Psoas muscle (tissue), 7 donors: ENCODE measurements at regions not wholly inside any gene's neighbourhood (a gene's known extent, or its start where the extent isn't known, plus 50 kb on each side); places are given as distances from the start of the nearest gene placed in this dataset.
A peak's percentile ranks its signal among the peaks of the same experiment; 100 is the strongest.

Source experiments
- ATAC-seq, 4 donors: fragments of 200-7000 bp; cut with Tn5 transposase; one replicate each; pipeline ENCODE4 v1.9.1; 2020; ENCODE audit warnings: moderate library complexity in 3 of 4, mild to moderate bottlenecking in 2 of 4
- DNase-seq, 2 donors: peaks; one replicate each; pipeline ENCODE4 v3.0.0-alpha.2; 2020
- H3K27ac ChIP-seq: fragments of 200-600 bp; one replicate; pipeline ENCODE4 v1.8.0; 2022
- H3K27me3 ChIP-seq, 3 donors: fragments of 200-600 bp in 1 of 3; one replicate each; pipeline versions ENCODE4 v1.6.1 to v1.8.0; 2013 to 2022; ENCODE audit warnings: low read length in 2 of 3, mild to moderate bottlenecking in 2 of 3, moderate library complexity in 1 of 3; ENCODE audit not compliant: insufficient read depth in 3 of 3
- H3K36me3 ChIP-seq, 2 donors: fragments of 200-600 bp in 1 of 2; one replicate each; pipeline versions ENCODE4 v1.6.1 to v1.8.0; 2013 to 2022; ENCODE audit warnings: low read depth in 1 of 2, mild to moderate bottlenecking in 1 of 2, moderate library complexity in 1 of 2; ENCODE audit not compliant: insufficient read depth in 1 of 2
- H3K4me1 ChIP-seq: fragments of 200-600 bp; one replicate; pipeline ENCODE4 v1.8.0; 2022
- H3K4me3 ChIP-seq: fragments of 200-600 bp; one replicate; pipeline ENCODE4 v1.8.0; 2022; ENCODE audit warnings: mild to moderate bottlenecking
- H3K9me3 ChIP-seq: fragments of 200-600 bp; one replicate; pipeline ENCODE4 v1.8.0; 2022
- WGBS, 3 donors: extraction: QIAGEN DNeasy Blood & Tissue Kit; methylation state at CpG; one replicate each; pipeline versions ENCODE4 v1.1.6 to v1.1.7; 2013; 5-methylcytosine and 5-hydroxymethylcytosine counted together
- intact Hi-C, 2 donors: fragments of 100-400 bp; cut with DNase I; formaldehyde crosslinking; loops; one replicate each; pipeline versions ENCODE4 v1.11.0 to v1.14.2; 2022
- TF ChIP-seq, protein P1 (sequence below): fragments of 200-600 bp; IDR thresholded peaks from one replicate; pipeline ENCODE4 v1.8.0; 2022; ENCODE audit warnings: antibody characterized with exemption
- donor health status: healthy with polysubstance abuse.
- donor health status: DM: no; HTN: no; CAD: no; lungs with moderate emphysema.
- donor health status: Bipolar disorder and iron deficiency.
- donor health status: healthy.
- donor health status: DM: yes; HTN: yes; CAD: no.
- donor health status: DM: no; HTN: no; CAD: no.
- donor health status: DM: yes; HTN: yes; CAD: no.

DNA sequence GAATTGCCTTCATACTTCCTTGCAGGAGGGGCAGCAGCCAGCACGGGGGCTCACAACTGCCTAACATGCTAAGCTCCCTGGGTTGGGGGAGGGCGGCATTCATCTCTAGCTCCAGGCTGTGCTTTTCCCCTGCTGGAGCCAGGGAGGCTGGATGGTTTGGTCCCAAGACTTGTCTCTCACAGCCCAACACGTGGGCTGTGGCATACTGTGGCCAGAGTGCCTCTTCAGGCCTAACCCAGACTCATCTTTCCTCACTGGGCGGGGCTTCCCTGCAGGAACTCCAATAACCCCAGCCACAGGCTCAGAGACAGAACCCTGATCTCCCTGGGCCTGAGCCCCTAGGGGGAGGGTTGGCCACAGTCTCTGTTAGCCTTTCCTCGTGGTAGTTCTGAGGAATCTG lies 121.9 kb upstream of the PLET1 start:
- no peak overlapping the region for H3K4me3 ChIP-seq
- 65 to 66% (median 66%) methylated on average over 5 of the region's 5 CpGs for WGBS, 3 donors
- intact Hi-C loops = no loop called here
- no peaks in the 10 kb centered on the region for H3K27me3 ChIP-seq
- no peak overlapping the region for H3K27ac ChIP-seq
- no peaks in the 10 kb centered on the region for H3K36me3 ChIP-seq
- H3K4me1 ChIP-seq = no peaks in the 10 kb centered on the region
- ATAC-seq (no peak), DNase-seq (no peak)
- TF ChIP-seq, protein P1, sequence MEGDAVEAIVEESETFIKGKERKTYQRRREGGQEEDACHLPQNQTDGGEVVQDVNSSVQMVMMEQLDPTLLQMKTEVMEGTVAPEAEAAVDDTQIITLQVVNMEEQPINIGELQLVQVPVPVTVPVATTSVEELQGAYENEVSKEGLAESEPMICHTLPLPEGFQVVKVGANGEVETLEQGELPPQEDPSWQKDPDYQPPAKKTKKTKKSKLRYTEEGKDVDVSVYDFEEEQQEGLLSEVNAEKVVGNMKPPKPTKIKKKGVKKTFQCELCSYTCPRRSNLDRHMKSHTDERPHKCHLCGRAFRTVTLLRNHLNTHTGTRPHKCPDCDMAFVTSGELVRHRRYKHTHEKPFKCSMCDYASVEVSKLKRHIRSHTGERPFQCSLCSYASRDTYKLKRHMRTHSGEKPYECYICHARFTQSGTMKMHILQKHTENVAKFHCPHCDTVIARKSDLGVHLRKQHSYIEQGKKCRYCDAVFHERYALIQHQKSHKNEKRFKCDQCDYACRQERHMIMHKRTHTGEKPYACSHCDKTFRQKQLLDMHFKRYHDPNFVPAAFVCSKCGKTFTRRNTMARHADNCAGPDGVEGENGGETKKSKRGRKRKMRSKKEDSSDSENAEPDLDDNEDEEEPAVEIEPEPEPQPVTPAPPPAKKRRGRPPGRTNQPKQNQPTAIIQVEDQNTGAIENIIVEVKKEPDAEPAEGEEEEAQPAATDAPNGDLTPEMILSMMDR = no peak
- H3K9me3 ChIP-seq = no peaks in the 10 kb centered on the region

DNA sequence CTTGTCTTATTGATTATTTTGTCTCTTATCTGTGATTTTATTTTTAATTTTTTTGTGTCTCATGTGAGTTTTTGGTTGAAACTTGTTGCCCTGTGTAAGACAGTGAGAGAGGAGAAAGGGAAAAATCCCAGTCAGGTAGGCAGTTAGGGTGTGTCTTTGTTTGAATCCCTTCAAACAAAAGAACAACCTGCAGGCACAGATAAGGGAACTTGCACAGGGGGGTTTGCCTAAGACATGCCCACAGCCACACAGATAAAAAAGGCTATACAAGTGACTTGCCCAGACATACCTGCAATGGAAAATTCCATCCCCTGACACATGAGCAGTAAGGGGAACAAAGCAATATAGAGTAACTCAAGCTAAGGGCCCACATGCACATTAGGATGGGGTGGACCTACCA lies 127.8 kb upstream of the PLET1 start:
- intact Hi-C loops = loop anchor here in 1 of 2 donors (5.0 kb wide), 1 partner anchor 64 kb away; no protein-coding TSS in a partner anchor
- no peak overlapping the region for H3K27ac ChIP-seq
- H3K4me3 ChIP-seq = no peak overlapping the region
- no peaks in the 10 kb centered on the region for H3K9me3 ChIP-seq
- no peak for ATAC-seq
- no peak for DNase-seq
- peaks cover under 1% of the 10 kb centered on the region for H3K4me1 ChIP-seq
- no peaks in the 10 kb centered on the region for H3K27me3 ChIP-seq
- no peaks in the 10 kb centered on the region for H3K36me3 ChIP-seq
- TF ChIP-seq, protein P1 = no peak

DNA sequence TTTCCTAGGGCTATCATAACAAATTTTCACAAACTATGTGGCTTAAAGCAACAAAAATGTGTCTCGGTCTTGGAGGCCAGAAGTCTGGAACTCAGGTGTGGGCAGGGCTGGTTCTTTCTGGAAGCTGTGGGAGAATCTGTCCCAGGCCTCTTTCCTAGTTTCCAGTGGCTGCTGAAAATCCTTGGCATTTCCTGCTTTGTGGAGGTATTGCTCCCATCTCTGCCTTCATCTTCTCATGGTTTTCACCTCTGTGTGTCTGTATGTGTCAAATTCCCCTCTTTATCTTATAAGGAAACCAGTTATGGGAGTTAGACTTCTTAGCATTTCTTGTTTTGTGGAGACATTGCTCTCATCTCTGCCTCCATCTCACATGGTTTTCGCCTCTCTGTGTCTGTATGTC lies 130.4 kb upstream of the PLET1 start:
- H3K4me3 ChIP-seq = no peak overlapping the region
- H3K36me3 ChIP-seq = no peaks in the 10 kb centered on the region
- intact Hi-C loops = loop anchor here in 1 of 2 donors (10.0 kb wide), 2 partner anchors 66 to 96 kb away; no protein-coding TSS in a partner anchor
- 44 to 50% (median 44%) methylated on average over 2 of the region's 2 CpGs for WGBS, 3 donors
- no peaks in the 10 kb centered on the region for H3K27me3 ChIP-seq
- H3K9me3 ChIP-seq = no peaks in the 10 kb centered on the region
- H3K27ac ChIP-seq = no peak overlapping the region
- peaks cover 24% of the 10 kb centered on the region for H3K4me1 ChIP-seq
- DNase-seq (no peak), ATAC-seq (no peak)
- TF ChIP-seq, protein P1 = no peak

DNA sequence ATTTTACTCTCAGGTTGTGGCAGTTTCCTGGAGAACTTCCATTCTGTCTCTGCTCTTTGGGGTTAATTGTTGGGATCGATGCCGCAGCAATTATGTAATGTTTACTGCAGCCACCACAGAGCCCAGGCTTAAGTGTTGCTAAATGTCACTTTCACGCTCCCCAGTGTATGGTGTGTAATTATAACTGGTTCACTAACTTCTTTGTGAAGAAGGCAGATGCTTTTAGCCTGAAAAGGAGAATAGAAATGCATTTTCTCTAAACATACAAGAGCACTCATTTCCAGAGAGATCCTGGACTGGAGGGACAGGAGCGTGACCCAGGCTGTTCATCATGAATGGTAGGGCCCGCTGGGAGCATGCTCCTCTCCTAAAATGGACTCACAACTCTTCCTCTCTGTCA lies 132.2 kb upstream of the PLET1 start:
- no peaks in the 10 kb centered on the region for H3K9me3 ChIP-seq
- ATAC-seq = no peak
- no peak for DNase-seq
- no peaks in the 10 kb centered on the region for H3K27me3 ChIP-seq
- H3K4me3 ChIP-seq = no peak overlapping the region
- WGBS, 3 donors = 40 to 56% (median 48%) methylated on average over 5 of the region's 5 CpGs
- no peak overlapping the region for H3K27ac ChIP-seq
- TF ChIP-seq, protein P1 = no peak
- no peaks in the 10 kb centered on the region for H3K36me3 ChIP-seq
- intact Hi-C loops = loop anchor here in 1 of 2 donors (10.0 kb wide), 2 partner anchors 68 to 98 kb away; no protein-coding TSS in a partner anchor
- H3K4me1 ChIP-seq = peaks cover 24% of the 10 kb centered on the region

DNA sequence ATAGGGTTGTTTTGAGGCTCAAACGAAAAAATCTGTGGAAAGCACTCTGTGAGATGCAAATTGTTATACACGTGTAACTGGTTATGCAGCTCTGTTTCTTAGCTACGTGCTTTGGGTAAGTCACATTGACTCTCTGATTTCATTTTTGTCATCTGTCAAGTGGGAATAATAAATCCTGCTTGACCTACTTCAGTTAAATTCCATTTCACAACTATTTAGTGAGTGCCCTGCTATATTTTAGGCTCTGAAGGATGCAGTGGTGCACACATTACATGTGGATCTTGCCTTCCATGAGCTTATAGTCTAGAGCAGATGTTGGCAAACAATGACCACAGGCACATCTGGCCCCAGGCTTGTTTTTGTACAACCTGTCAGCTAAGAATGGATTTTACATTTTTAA lies 133.6 kb upstream of the PLET1 start:
- TF ChIP-seq, protein P1 = no peak
- peak overlapping the region; percentile 31 for H3K27ac ChIP-seq
- H3K9me3 ChIP-seq = no peaks in the 10 kb centered on the region
- peaks cover 24% of the 10 kb centered on the region for H3K4me1 ChIP-seq
- DNase-seq (no peak), ATAC-seq (peak; percentile 51 to 89 (median 84))
- no peaks in the 10 kb centered on the region for H3K36me3 ChIP-seq
- no peaks in the 10 kb centered on the region for H3K27me3 ChIP-seq
- intact Hi-C loops = loop anchor here in 1 of 2 donors (10.0 kb wide), 2 partner anchors 70 to 100 kb away; no protein-coding TSS in a partner anchor
- no peak overlapping the region for H3K4me3 ChIP-seq
- WGBS, 3 donors = 21 to 40% (median 30%) methylated on average over 3 of the region's 3 CpGs
